ENCODE measurements at regions not wholly inside any gene's neighbourhood (a gene's known extent, or its start where the extent isn't known, plus 50 kb on each side); places are given as distances from the start of the nearest gene placed in this dataset.

GRCh38 chr15:96252148-96252547 is 78.4 kb upstream of the NR2F2 start:
- Histone ChIP-seq H3K9me3 (ENCODE audit: control insufficient read depth, insufficient read depth, low read length) (no peaks in the 10 kb centered on the region), H3K9ac (ENCODE audit: low read depth, low read length) (no peak overlapping the region), H3K4me1 (ENCODE audit: insufficient read depth, low read length) (peaks cover 15% of the 10 kb centered on the region; the same call in 1 of the 2 replicates), H3K36me3 (ENCODE audit: insufficient read depth, low read length) (no peaks in the 10 kb centered on the region)

GRCh38 chr15:96253006-96253747 is 77.3 kb upstream of the NR2F2 start:
- Histone ChIP-seq H3K4me1 (ENCODE audit: insufficient read depth, low read length) (peaks cover 15% of the 10 kb centered on the region; the same call in 1 of the 2 replicates), H3K9ac (ENCODE audit: low read depth, low read length) (no peak overlapping the region), H3K36me3 (ENCODE audit: insufficient read depth, low read length) (no peaks in the 10 kb centered on the region), H3K9me3 (ENCODE audit: control insufficient read depth, insufficient read depth, low read length) (no peaks in the 10 kb centered on the region)

- no peaks in the 10 kb centered on the region for H3K36me3 ChIP-seq (ENCODE audit: insufficient read depth, low read length)
- no peak overlapping the region for H3K9ac ChIP-seq (ENCODE audit: low read depth, low read length)
- no peaks in the 10 kb centered on the region for H3K9me3 ChIP-seq (ENCODE audit: control insufficient read depth, insufficient read depth, low read length)
- H3K4me1 ChIP-seq (ENCODE audit: insufficient read depth, low read length): peaks cover 15% of the 10 kb centered on the region; the same call in 1 of the 2 replicates
Observed at GRCh38 chr15:96254173-96254572, 76.3 kb upstream of the NR2F2 start.

- peaks cover 15% of the 10 kb centered on the region; the same call in 1 of the 2 replicates for H3K4me1 ChIP-seq (ENCODE audit: insufficient read depth, low read length)
- no peak overlapping the region for H3K9ac ChIP-seq (ENCODE audit: low read depth, low read length)
- no peaks in the 10 kb centered on the region for H3K9me3 ChIP-seq (ENCODE audit: control insufficient read depth, insufficient read depth, low read length)
- no peaks in the 10 kb centered on the region for H3K36me3 ChIP-seq (ENCODE audit: insufficient read depth, low read length)
Observed at GRCh38 chr15:96255599-96255998, 74.9 kb upstream of the NR2F2 start.

GRCh38 chr15:96261575-96262034 is 68.9 kb upstream of the NR2F2 start:
- H3K4me1 ChIP-seq (ENCODE audit: insufficient read depth, low read length): peaks cover 17% of the 10 kb centered on the region
- H3K9ac ChIP-seq (ENCODE audit: low read depth, low read length): no peak overlapping the region
- no peaks in the 10 kb centered on the region for H3K9me3 ChIP-seq (ENCODE audit: control insufficient read depth, insufficient read depth, low read length)
- H3K36me3 ChIP-seq (ENCODE audit: insufficient read depth, low read length): no peaks in the 10 kb centered on the region

GRCh38 chr15:96262097-96262496 is 68.4 kb upstream of the NR2F2 start:
- H3K9me3 ChIP-seq (ENCODE audit: control insufficient read depth, insufficient read depth, low read length): no peaks in the 10 kb centered on the region
- H3K4me1 ChIP-seq (ENCODE audit: insufficient read depth, low read length): peaks cover 17% of the 10 kb centered on the region
- H3K9ac ChIP-seq (ENCODE audit: low read depth, low read length): no peak overlapping the region
- no peaks in the 10 kb centered on the region for H3K36me3 ChIP-seq (ENCODE audit: insufficient read depth, low read length)

GRCh38 chr15:96262549-96263489 is 67.7 kb upstream of the NR2F2 start:
- Histone ChIP-seq H3K9ac (ENCODE audit: low read depth, low read length) (no peak overlapping the region), H3K4me1 (ENCODE audit: insufficient read depth, low read length) (peaks cover 17% of the 10 kb centered on the region)

GRCh38 chr15:96264351-96264798 is 66.1 kb upstream of the NR2F2 start:
- Histone ChIP-seq H3K9me3 (ENCODE audit: control insufficient read depth, insufficient read depth, low read length) (no peaks in the 10 kb centered on the region), H3K4me1 (ENCODE audit: insufficient read depth, low read length) (peaks cover 17% of the 10 kb centered on the region), H3K9ac (ENCODE audit: low read depth, low read length) (no peak overlapping the region), H3K36me3 (ENCODE audit: insufficient read depth, low read length) (no peaks in the 10 kb centered on the region)

More at GRCh38 chr15:96262549-96263489, 67.7 kb upstream of the NR2F2 start:
- Histone ChIP-seq H3K36me3 (ENCODE audit: insufficient read depth, low read length) (no peaks in the 10 kb centered on the region), H3K9me3 (ENCODE audit: control insufficient read depth, insufficient read depth, low read length) (no peaks in the 10 kb centered on the region)

GRCh38 chr15:96264801-96265515 is 65.5 kb upstream of the NR2F2 start:
- Histone ChIP-seq H3K9ac (ENCODE audit: low read depth, low read length) (no peak overlapping the region), H3K9me3 (ENCODE audit: control insufficient read depth, insufficient read depth, low read length) (no peaks in the 10 kb centered on the region), H3K36me3 (ENCODE audit: insufficient read depth, low read length) (no peaks in the 10 kb centered on the region), H3K4me1 (ENCODE audit: insufficient read depth, low read length) (peaks cover 17% of the 10 kb centered on the region)

- H3K4me1 ChIP-seq (ENCODE audit: insufficient read depth, low read length): peaks cover 16% of the 10 kb centered on the region
- no peaks in the 10 kb centered on the region for H3K9me3 ChIP-seq (ENCODE audit: control insufficient read depth, insufficient read depth, low read length)
- H3K9ac ChIP-seq (ENCODE audit: low read depth, low read length): no peak overlapping the region
- H3K36me3 ChIP-seq (ENCODE audit: insufficient read depth, low read length): no peaks in the 10 kb centered on the region
Observed at GRCh38 chr15:96266456-96266855, 64.0 kb upstream of the NR2F2 start.

- Histone ChIP-seq H3K4me1 (ENCODE audit: insufficient read depth, low read length) (peaks cover 10% of the 10 kb centered on the region; the same call in 1 of the 2 replicates), H3K9me3 (ENCODE audit: control insufficient read depth, insufficient read depth, low read length) (no peaks in the 10 kb centered on the region), H3K9ac (ENCODE audit: low read depth, low read length) (no peak overlapping the region), H3K36me3 (ENCODE audit: insufficient read depth, low read length) (no peaks in the 10 kb centered on the region)
Observed at GRCh38 chr15:96267463-96267862, 63.0 kb upstream of the NR2F2 start.

GRCh38 chr15:96268442-96269204 is 61.9 kb upstream of the NR2F2 start:
- H3K4me1 ChIP-seq (ENCODE audit: insufficient read depth, low read length): peaks cover 5% of the 10 kb centered on the region; the same call in 1 of the 2 replicates
- H3K9ac ChIP-seq (ENCODE audit: low read depth, low read length): no peak overlapping the region
- H3K9me3 ChIP-seq (ENCODE audit: control insufficient read depth, insufficient read depth, low read length): no peaks in the 10 kb centered on the region
- H3K36me3 ChIP-seq (ENCODE audit: insufficient read depth, low read length): no peaks in the 10 kb centered on the region

GRCh38 chr15:96270581-96271172 is 59.8 kb upstream of the NR2F2 start:
- no peaks in the 10 kb centered on the region for H3K9me3 ChIP-seq (ENCODE audit: control insufficient read depth, insufficient read depth, low read length)
- no peaks in the 10 kb centered on the region for H3K36me3 ChIP-seq (ENCODE audit: insufficient read depth, low read length)
- peaks cover 6% of the 10 kb centered on the region for H3K4me1 ChIP-seq (ENCODE audit: insufficient read depth, low read length)
- H3K9ac ChIP-seq (ENCODE audit: low read depth, low read length): no peak overlapping the region
